Dermis microvascular lymphatic vessel endothelial cell (primary cell): ENCODE measurements at regions not wholly inside any gene's neighbourhood (a gene's known extent, or its start where the extent isn't known, plus 50 kb on each side); places are given as distances from the start of the nearest gene placed in this dataset.

Source experiments
- DNase-seq, 2 donors: peaks; one replicate each; pipeline versions ENCODE4 v3.0.0 to v3.0.0-alpha.2; 2010; ENCODE audit warnings: low read depth in 2 of 2

GRCh38 chr10:55266797-55267196, 465.8 kb upstream of the PCDH15 start:
- no peak for DNase-seq

- no peak for DNase-seq
These were observed 462.3 kb upstream of the PCDH15 start for GRCh38 chr10:55263327-55263726.

- DNase-seq = no peak
These were observed 441.5 kb upstream of the PCDH15 start for GRCh38 chr10:55242544-55242943.

- no peak for DNase-seq
These were observed 436.4 kb upstream of the PCDH15 start for GRCh38 chr10:55237462-55237861.

GRCh38 chr10:55233505-55233904, 432.5 kb upstream of the PCDH15 start:
- no peak for DNase-seq

GRCh38 chr10:55233090-55233489, 432.1 kb upstream of the PCDH15 start:
- no peak for DNase-seq

GRCh38 chr10:55232553-55232952, 431.5 kb upstream of the PCDH15 start:
- no peak for DNase-seq

- no peak for DNase-seq
These were observed 426.9 kb upstream of the PCDH15 start for GRCh38 chr10:55227967-55228366.

GRCh38 chr10:55224007-55224781, 423.2 kb upstream of the PCDH15 start:
- DNase-seq = no peak

- DNase-seq = no peak
These were observed 422.3 kb upstream of the PCDH15 start for GRCh38 chr10:55223352-55223751.

GRCh38 chr10:55220975-55221374, 419.9 kb upstream of the PCDH15 start:
- no peak for DNase-seq

GRCh38 chr10:55215699-55216098, 414.7 kb upstream of the PCDH15 start:
- no peak for DNase-seq

- DNase-seq = no peak
These were observed 413.6 kb upstream of the PCDH15 start for GRCh38 chr10:55214608-55215007.

GRCh38 chr10:55212051-55212450, 411.0 kb upstream of the PCDH15 start:
- DNase-seq = no peak

- DNase-seq = no peak
These were observed 402.8 kb upstream of the PCDH15 start for GRCh38 chr10:55203874-55204273.

- no peak for DNase-seq
These were observed 402.3 kb upstream of the PCDH15 start for GRCh38 chr10:55203319-55203718.

GRCh38 chr10:55200020-55200419, 399.0 kb upstream of the PCDH15 start:
- no peak for DNase-seq

- DNase-seq = no peak
These were observed 390.3 kb upstream of the PCDH15 start for GRCh38 chr10:55191236-55191860.

- DNase-seq = no peak
These were observed 383.0 kb upstream of the PCDH15 start for GRCh38 chr10:55183993-55184392.

- DNase-seq = no peak
These were observed 379.3 kb upstream of the PCDH15 start for GRCh38 chr10:55180357-55180756.

GRCh38 chr10:55174419-55174818, 373.4 kb upstream of the PCDH15 start:
- DNase-seq = no peak

GRCh38 chr10:55169493-55169892, 368.5 kb upstream of the PCDH15 start:
- no peak for DNase-seq

- no peak for DNase-seq
These were observed 367.3 kb upstream of the PCDH15 start for GRCh38 chr10:55168343-55168742.
